HG02981 (cell line): ENCODE measurements at regions not wholly inside any gene's neighbourhood (a gene's known extent, or its start where the extent isn't known, plus 50 kb on each side); places are given as distances from the start of the nearest gene placed in this dataset.
A peak's percentile ranks its signal among the peaks of the same experiment; 100 is the strongest.

Experiments
- ATAC-seq: cut with Tn5 transposase; IDR thresholded peaks from one replicate; pipeline ENCODE4 v1.9.1; 2021; ENCODE audit warnings: mild to moderate bottlenecking, moderate library complexity; ENCODE audit not compliant: unreplicated experiment

DNA sequence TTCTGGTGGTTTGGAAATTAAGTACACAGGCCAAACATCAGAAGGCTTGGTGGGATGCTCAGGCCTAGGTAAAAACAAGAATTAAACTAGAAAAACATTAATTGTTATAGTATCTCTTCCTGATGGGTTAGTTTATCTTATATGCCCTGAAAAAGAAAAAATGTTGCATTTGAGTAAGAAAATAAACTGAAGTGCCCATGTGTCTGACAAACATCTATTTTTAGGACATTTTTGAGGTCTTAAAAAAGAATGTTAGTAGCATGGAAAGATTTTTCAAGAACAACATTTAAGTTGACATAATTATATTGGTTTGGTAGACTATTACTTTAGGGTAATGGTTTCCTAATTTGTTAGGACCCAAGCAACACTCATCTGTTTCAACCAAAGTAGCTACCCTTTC, 140.1 kb upstream of the RND3 start:
- ATAC-seq = no peak

- ATAC-seq = no peak
These were observed 139.5 kb upstream of the RND3 start for GRCh38 chr2:150626934-150627411.

GRCh38 chr2:150625741-150626140, 138.3 kb upstream of the RND3 start:
- ATAC-seq = no peak

GRCh38 chr2:150625303-150625702, 137.8 kb upstream of the RND3 start:
- ATAC-seq = no peak

- peak; percentile 54 for ATAC-seq
These were observed 136.5 kb upstream of the RND3 start for GRCh38 chr2:150624001-150624401.

GRCh38 chr2:150621526-150622213, 134.2 kb upstream of the RND3 start:
- ATAC-seq = no peak

DNA sequence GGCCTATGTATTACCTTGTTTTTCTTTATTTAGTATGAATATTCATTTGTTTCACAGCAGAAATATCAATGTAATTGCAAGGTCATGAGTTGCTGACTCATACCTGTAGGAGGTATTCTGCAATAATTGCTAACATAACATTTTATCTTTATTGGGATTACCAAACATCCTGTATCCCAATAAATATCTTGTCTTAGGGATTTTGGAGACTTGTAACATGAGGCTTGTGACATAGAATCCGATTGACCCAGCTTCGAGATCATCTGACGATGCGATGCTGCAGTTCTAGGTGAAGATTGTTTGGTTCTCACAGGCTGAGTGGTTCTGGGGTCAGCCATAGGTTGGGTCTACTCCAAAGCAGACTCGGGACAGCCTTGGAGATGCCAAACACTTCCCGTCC, 133.4 kb upstream of the RND3 start:
- no peak for ATAC-seq

- no peak for ATAC-seq
These were observed 132.9 kb upstream of the RND3 start for GRCh38 chr2:150620416-150620815.

DNA sequence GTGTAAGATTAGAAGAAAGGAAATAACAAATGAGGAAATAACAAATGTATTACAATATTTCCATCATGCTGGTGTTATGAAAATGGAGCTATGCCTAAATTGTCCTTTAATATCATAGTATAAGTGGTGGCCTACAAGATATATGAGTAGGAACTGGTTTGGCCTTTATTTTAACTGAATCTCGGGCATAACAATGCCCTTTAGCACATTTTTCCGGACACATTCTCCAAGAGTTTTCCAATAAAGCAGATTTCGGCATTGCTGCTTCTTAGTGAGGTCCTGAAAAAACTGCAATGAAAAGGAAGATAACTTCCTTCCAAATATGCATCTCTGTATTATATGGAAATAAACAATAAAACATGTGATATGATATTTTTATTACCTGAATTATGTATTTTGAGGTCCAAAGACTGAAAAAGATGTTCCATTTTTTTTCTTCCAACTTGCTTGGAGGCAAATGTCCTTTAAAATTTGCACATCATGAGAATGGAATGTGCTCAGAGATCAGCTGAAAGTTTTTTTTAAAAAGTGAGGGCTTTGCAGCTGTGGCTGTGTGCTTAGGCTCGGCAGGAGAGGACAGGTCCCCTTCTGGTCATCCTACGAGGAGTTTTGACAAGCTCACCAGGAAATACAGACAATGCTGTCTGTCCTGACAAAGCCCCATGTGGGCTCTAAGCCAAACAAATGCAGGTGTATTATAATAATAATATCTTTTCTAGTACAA, 132.3 kb upstream of the RND3 start:
- ATAC-seq = no peak

DNA sequence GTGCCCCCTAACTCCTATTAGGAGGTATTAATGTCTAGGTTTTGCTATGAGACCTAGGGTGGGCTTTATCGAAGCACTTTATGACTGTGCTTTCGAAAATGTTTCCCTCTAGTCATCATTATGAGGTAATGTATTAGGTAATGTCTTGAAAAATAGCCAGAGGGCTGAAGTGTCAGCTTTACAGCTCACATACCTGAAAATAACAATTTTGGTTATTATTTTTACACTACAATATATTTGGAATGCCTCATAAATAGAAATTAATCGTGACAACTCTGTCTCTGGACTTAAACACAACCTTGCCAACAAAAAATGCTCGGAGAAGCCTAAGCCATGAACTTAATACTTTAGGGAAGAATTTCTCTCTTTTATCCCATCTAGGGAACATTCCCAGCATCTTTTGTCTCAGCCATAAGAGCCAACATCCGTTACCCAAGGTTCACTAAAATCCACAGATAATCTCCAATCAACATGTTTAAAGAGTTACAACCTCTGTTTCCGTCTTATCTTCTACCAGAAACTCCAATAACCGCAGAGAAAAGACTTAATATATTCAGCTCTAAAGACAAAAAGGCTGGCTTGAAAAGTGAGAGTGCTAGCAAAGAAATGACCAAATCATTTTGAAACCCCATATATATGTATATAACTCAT, 130.9 kb upstream of the RND3 start:
- no peak for ATAC-seq

- no peak for ATAC-seq
These were observed 130.0 kb upstream of the RND3 start for GRCh38 chr2:150617351-150617978.

GRCh38 chr2:150612957-150613710, 125.7 kb upstream of the RND3 start:
- ATAC-seq = no peak

DNA sequence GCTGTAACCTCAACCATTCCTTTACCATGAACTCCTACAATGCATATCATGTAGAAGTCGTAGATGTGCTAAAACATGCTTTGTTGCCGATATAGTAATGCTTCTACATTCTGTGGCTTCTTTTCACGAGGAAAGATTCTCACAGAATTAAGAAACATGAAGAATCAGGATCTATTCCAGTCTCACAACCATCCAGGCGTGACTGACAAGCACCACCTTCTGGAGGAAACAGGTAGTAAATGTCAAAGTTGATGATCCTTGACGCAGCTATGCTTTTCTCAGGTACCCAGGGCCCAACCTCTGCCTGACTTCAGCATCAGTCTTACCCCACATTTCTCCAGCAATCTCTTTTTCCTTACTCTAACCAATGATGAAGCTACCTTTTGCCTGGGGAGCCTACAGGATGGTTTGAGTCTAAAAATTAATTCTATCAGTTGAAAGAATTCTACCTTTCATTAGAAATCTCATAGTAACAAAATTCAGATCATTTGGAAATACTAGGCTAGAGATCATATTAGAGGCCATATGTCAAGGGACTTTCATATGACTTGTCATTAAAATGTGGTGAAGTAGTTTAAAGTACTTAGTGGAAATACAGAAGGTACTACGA, 123.3 kb upstream of the RND3 start:
- no peak for ATAC-seq

- no peak for ATAC-seq
These were observed 122.5 kb upstream of the RND3 start for GRCh38 chr2:150609831-150610582.

GRCh38 chr2:150608341-150608740, 120.9 kb upstream of the RND3 start:
- no peak for ATAC-seq

- ATAC-seq = no peak
These were observed 119.9 kb upstream of the RND3 start for GRCh38 chr2:150607390-150607811.

DNA sequence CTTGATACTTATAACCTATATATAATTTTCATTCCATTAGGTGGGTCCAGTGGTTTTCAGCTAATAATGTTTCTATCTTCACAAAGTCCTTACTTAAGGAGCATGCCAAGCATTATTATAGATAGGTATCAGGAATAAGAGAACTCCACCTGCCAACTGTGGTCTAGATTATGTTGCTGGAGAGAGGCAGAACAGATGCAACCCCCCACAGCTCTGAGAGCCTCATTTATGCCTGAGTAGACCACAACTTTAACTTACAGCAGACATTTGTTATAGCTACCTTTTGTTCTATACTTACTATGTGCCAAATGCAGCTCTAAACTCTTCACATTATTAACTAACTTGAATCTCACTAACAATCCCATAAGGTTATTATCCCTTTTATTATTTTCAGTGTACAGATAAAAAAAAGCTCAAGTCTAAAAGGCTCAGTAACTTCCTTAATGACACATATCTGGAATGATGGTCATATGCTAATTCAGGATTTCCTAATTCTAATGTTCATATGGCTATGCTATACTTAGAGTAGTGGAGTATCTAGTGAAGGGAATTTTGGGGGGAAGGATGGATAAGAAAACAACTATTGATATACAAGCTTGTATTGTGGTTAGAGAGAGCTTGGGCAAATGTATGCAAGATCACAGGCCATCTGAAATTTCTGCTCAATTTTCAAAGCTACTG, 119.1 kb upstream of the RND3 start:
- no peak for ATAC-seq

- no peak for ATAC-seq
These were observed 118.2 kb upstream of the RND3 start for GRCh38 chr2:150605664-150606063.
